ENCODE measurements at regions not wholly inside any gene's neighbourhood (a gene's known extent, or its start where the extent isn't known, plus 50 kb on each side); places are given as distances from the start of the nearest gene placed in this dataset.

DNA sequence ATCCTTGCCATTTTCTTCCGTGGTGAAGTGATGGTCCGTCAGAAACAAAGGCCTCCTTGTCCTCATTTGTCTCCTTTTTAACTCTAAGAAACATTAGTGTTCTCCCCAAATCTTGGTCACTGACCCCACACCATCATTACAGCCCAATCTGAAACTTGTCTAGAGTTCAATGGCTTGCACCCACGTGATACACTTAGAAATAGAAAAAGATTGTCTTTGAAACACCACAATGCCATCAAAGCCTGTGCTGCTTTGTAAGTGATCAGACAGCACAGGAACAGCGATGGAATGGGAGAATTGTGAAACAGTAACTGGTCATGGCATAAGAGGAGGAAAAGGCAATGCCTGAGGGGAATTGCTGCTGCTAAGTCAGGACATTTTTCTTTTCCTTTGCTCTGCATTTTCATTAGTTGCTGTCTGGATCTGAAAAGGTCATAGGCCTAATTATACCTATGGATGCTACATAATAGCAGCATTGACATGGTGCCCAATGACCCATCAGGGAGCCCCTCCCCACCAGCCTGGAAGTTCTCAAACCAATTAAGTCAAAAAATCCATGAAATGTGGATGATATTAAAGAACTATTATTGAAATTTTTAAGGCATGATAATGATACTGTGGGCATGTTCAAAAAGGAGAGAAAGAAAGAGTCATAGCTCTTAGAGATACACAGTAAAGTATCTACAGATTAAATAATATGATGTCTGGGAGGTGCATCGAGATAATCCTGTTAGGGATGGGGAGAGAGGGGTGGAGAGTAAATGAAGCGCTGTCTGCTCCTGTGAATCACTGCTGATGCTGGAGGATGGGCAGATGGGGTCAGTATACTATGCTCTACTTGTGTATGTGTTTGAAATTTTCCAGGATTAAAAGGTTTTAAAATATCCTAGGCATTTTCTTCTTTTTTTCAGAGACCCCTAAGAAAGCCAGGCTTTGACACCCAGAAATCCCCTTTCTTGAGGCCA lies 83.6 kb downstream of the ENC1 start:
- TF ChIP-seq, protein P1, sequence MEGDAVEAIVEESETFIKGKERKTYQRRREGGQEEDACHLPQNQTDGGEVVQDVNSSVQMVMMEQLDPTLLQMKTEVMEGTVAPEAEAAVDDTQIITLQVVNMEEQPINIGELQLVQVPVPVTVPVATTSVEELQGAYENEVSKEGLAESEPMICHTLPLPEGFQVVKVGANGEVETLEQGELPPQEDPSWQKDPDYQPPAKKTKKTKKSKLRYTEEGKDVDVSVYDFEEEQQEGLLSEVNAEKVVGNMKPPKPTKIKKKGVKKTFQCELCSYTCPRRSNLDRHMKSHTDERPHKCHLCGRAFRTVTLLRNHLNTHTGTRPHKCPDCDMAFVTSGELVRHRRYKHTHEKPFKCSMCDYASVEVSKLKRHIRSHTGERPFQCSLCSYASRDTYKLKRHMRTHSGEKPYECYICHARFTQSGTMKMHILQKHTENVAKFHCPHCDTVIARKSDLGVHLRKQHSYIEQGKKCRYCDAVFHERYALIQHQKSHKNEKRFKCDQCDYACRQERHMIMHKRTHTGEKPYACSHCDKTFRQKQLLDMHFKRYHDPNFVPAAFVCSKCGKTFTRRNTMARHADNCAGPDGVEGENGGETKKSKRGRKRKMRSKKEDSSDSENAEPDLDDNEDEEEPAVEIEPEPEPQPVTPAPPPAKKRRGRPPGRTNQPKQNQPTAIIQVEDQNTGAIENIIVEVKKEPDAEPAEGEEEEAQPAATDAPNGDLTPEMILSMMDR (IDR thresholded peaks at IDR 0.05; ENCODE audit: low read depth, low read length) = no peak
- peak; percentile 25 to 48 for DNase-seq (ENCODE audit: low read depth in 2 of 2)
- H3K4me3 ChIP-seq (replicated peaks in 1 of 2; ENCODE audit: low read depth in 2 of 2, low read length in 2 of 2) = no peak overlapping the region

DNA sequence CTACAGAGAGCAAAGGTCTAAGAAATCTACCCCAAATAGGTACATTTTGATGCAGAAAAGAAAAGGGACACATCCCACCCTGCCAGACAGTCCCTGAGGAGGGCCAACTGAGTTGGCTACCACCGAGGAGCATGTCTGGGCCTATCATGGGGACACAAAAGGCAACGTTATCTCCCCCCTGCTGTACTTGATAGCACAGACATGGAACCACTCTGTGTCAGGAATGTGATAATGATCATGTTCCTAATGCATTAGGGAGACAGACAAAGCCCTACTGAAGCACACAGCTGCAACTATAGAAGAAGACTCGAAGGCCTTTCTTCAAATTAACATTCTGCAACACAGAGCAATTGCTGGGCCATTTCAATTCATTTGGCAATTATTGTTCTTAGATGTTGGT lies 84.5 kb downstream of the ENC1 start:
- TF ChIP-seq, protein P1 (IDR thresholded peaks at IDR 0.05; ENCODE audit: low read depth, low read length) = no peak
- no peak for DNase-seq (ENCODE audit: low read depth in 2 of 2)
- no peak overlapping the region for H3K4me3 ChIP-seq (replicated peaks in 1 of 2; ENCODE audit: low read depth in 2 of 2, low read length in 2 of 2)

DNA sequence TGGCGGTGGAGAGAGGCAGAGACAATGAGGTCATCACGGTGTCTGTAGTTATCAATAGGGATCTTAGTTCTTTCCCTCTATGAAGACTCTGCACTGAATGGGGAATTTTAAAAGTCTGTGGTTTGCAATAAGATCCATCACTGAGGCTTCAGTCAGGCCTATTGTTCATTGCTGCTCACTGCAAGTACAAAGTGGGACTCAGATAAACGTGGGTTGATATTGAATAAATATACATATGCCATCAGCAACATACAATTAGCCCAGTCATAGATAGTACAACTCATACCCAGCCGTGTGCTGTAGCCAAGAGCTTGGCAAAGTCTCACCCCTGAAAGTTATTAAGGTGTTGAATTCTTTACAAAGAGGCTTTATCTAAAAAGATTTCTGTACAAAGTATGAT lies 88.4 kb downstream of the ENC1 start:
- no peak overlapping the region for H3K4me3 ChIP-seq (replicated peaks in 1 of 2; ENCODE audit: low read depth in 2 of 2, low read length in 2 of 2)
- no peak for DNase-seq (ENCODE audit: low read depth in 2 of 2)

DNA sequence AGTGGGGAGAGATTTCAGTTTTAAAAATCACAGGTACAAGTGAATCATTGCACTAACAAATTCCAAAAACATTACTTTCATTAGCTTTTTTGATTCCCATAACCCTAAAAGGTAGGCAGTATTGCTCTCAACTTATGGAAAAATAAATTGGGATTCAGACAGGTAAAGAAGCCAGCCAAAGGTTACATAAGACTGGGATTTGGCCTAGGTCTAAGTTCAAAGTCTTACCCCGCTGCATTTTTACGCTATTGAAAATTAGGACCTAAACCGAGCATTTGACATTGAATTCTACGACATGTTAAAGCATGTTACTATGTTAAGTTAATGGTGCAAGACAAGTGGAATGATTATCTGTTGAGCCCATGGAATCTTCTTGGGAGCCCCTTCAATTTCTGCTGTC lies 89.6 kb downstream of the ENC1 start:
- H3K4me3 ChIP-seq (replicated peaks in 1 of 2; ENCODE audit: low read depth in 2 of 2, low read length in 2 of 2) = no peak overlapping the region
- DNase-seq (ENCODE audit: low read depth in 2 of 2) = no peak
- TF ChIP-seq, protein P1 (IDR thresholded peaks at IDR 0.05; ENCODE audit: low read depth, low read length) = no peak

More for the DNA sequence above, 88.4 kb downstream of the ENC1 start:
- TF ChIP-seq, protein P1 (IDR thresholded peaks at IDR 0.05; ENCODE audit: low read depth, low read length) = no peak

DNA sequence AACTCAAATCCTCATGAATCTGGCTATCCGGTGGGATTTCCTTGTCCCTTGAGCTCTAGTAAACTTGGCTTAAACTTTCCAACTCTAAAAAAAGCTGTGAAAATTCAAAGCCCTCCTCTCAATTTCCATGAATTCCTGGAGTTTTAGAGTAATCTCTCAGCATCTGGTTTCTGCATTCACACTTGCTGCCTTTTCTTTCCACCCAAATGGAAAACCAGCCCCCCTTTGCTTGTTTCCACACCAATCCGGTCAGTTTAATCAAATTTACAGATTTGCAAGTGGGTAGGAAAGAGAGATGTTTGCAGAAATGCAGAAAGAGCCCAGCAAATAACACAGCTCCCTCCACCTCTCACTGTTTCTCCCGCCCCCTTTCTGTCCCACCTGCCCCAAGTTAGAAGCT lies 91.1 kb downstream of the ENC1 start:
- H3K4me3 ChIP-seq (replicated peaks in 1 of 2; ENCODE audit: low read depth in 2 of 2, low read length in 2 of 2) = no peak overlapping the region
- TF ChIP-seq, protein P1 (IDR thresholded peaks at IDR 0.05; ENCODE audit: low read depth, low read length) = no peak
- DNase-seq (ENCODE audit: low read depth in 2 of 2) = no peak

DNA sequence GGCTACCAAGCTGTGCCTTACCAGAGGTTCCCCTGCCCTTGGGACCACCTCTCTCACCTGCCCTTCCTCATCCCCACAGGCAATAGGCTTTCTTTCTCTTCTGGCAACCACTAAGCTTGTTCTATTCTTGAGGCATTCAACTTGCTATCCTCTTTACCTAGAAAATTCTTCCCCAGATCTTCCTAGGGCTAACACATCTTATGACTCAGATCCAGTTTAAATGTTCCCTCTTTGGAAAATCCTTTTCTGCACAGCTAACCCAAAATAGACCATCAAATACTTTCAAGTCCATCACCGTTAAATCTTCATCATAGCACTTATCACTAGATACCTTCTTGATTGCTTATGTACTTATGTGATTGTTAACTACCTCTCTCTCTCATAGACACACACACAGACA lies 93.7 kb downstream of the ENC1 start:
- H3K4me3 ChIP-seq (replicated peaks in 1 of 2; ENCODE audit: low read depth in 2 of 2, low read length in 2 of 2) = no peak overlapping the region
- no peak for DNase-seq (ENCODE audit: low read depth in 2 of 2)
- TF ChIP-seq, protein P1 (IDR thresholded peaks at IDR 0.05; ENCODE audit: low read depth, low read length) = no peak

Measured in cardiac fibroblast (primary cell).